GM23338 (cell line): ENCODE measurements at regions not wholly inside any gene's neighbourhood (a gene's known extent, or its start where the extent isn't known, plus 50 kb on each side); places are given as distances from the start of the nearest gene placed in this dataset.

ENCODE experiments used
- CREB1 ChIP-seq: fragments of 250-450 bp; sonication (Bioruptor Pico); IDR thresholded peaks from 2 replicates; pipeline ENCODE4 v1.5.0; 2020; ENCODE audit warnings: low read depth, mild to moderate bottlenecking, moderate library complexity
- EZH2 ChIP-seq: fragments of 200-600 bp; sonication (generic); IDR thresholded peaks from one replicate; pipeline ENCODE4 v1.8.0; 2017; ENCODE audit warnings: antibody characterized with exemption, mild to moderate bottlenecking, low read depth; ENCODE audit not compliant: unreplicated experiment
- POLR2AphosphoS5 ChIP-seq: IDR thresholded peaks from 2 replicates; pipeline ENCODE4 v1.6.1; 2016; ENCODE audit warnings: antibody characterized with exemption, low read depth

DNA sequence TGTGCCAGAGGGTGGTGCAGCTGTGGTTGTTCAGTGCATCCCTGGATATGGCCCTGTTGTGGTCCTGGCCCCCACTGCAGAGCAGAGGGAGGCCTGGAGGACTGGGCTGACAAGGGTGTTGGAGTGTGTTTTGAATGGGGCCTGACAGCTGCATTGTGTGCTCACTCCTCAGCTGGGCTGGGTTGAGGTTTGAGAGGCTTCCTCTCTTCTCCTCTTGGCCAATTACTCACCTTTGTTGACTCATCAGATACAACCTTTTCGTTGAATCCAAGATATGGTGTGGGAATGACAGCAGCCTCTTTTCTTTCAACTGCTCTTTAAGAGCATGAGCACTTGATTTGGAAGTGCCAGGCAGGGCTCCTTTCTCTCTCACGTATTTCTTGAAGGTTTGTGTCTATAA is 228.5 kb upstream of the COBL start:
- TF ChIP-seq POLR2AphosphoS5 (no peak), EZH2 (no peak), CREB1 (no peak)
